K562 (cell line): ENCODE measurements at regions not wholly inside any gene's neighbourhood (a gene's known extent, or its start where the extent isn't known, plus 50 kb on each side); places are given as distances from the start of the nearest gene placed in this dataset.

Experiments used
- ATAC-seq: fragments of 200-7000 bp; cut with Tn5 transposase; 3 replicates; pipeline ENCODE4 v1.9.1; 2020; ENCODE audit warnings: moderate library complexity
- BruUV-seq: library from RNA; stranded (reverse); fragments of 400-500 nt; replicated peaks from 2 replicates; lab custom pipeline; 2021; lab: Mats Ljungman, UMichigan
- CTCF ChIA-PET: fragments of 300-600 bp; formaldehyde crosslinking; extraction: SDS; loops from one replicate; lab custom pipeline; 2021; ENCODE audit warnings: low intra/inter-chr PET ratio; lab: Yijun Ruan, JAX
- POLR2A ChIA-PET: fragments of 300-600, 350-650 bp; sonication (Branson Sonifier 250); formaldehyde crosslinking; extraction: SDS; loops from one replicate; lab custom pipeline; 2021; ENCODE audit warnings: antibody characterized with exemption, inconsistent platforms; lab: Yijun Ruan, JAX
- DNase-seq, 4 experiments: peaks; one replicate each; pipeline versions ENCODE4 v3.0.0 to v3.0.0-alpha.2; 2011 to 2018; ENCODE audit warnings: low spot score in 3 of 4, mixed read lengths in 3 of 4; ENCODE audit errors: extremely low read depth in 1 of 4
- FAIRE-seq: peaks from 2 replicates; lab custom pipeline; 2011; peaks lifted over from hg19 to GRCh38; lab: Jason Lieb, UNC
- H2AFZ ChIP-seq: 2 replicates; pipeline ENCODE4 v1.6.0; 2011; ENCODE audit warnings: low read depth, low read length, control low read depth, inconsistent platforms
- H3K27ac ChIP-seq: fragments of 200-600 bp; 3 replicates; pipeline ENCODE4 v1.8.0; 2011; ENCODE audit warnings: low read depth, mild to moderate bottlenecking, control low read depth, inconsistent platforms, low read length, moderate library complexity, mixed read lengths; ENCODE audit errors: extremely low read depth
- H3K27me3 ChIP-seq, 2 experiments: fragments of 300-600 bp in 1 of 2; 2 replicates in 1 of 2; 3 replicates in 1 of 2; pipeline versions ENCODE4 v1.6.0 to v1.8.0; 2011; ENCODE audit warnings: inconsistent platforms in 2 of 2, low read length in 2 of 2, mild to moderate bottlenecking in 1 of 2, mixed read lengths in 1 of 2, moderate library complexity in 1 of 2; ENCODE audit not compliant: control insufficient read depth in 2 of 2, insufficient read depth in 2 of 2
- H3K36me3 ChIP-seq: fragments of 300-600 bp; 3 replicates; pipeline ENCODE4 v1.8.0; 2011; ENCODE audit warnings: mild to moderate bottlenecking, low read length, inconsistent platforms; ENCODE audit not compliant: control insufficient read depth, insufficient read depth
- H3K4me1 ChIP-seq, 2 experiments: fragments of 200-600 bp in 1 of 2; replicated peaks in 1 of 2; 2 replicates in 1 of 2; 3 replicates in 1 of 2; pipeline versions ENCODE4 v1.5.1 to v1.8.0; 2011; ENCODE audit warnings: inconsistent platforms in 2 of 2, low read length in 2 of 2, mild to moderate bottlenecking in 1 of 2, mixed read lengths in 1 of 2, moderate library complexity in 1 of 2; ENCODE audit not compliant: control insufficient read depth in 2 of 2, insufficient read depth in 2 of 2
- H3K4me2 ChIP-seq: 2 replicates; pipeline ENCODE4 v1.6.1; 2011; ENCODE audit warnings: low read length, control low read depth, inconsistent platforms, mixed read lengths; ENCODE audit not compliant: insufficient read depth
- H3K4me3 ChIP-seq: fragments of 200-600 bp; sonication (generic), shearing (Covaris generic); 2 replicates; pipeline ENCODE4 v1.5.1; 2016; ENCODE audit warnings: control low read depth, inconsistent platforms
- H3K79me2 ChIP-seq: fragments of 200-600 bp; 3 replicates; pipeline ENCODE4 v1.8.0; 2011; ENCODE audit warnings: low read length, inconsistent platforms; ENCODE audit not compliant: control insufficient read depth, insufficient read depth
- H3K9ac ChIP-seq, 2 experiments: 2 replicates each; pipeline versions ENCODE4 v1.6.0 to v1.6.1; 2011; ENCODE audit warnings: low read depth in 2 of 2, low read length in 2 of 2, control low read depth in 1 of 2, inconsistent platforms in 1 of 2, mild to moderate bottlenecking in 1 of 2, mixed read lengths in 1 of 2; ENCODE audit not compliant: insufficient read depth in 1 of 2
- H3K9me1 ChIP-seq: one replicate; pipeline ENCODE4 v1.6.0; 2011; ENCODE audit warnings: inconsistent platforms, mild to moderate bottlenecking, low read length, moderate library complexity; ENCODE audit not compliant: control insufficient read depth, insufficient read depth
- H3K9me3 ChIP-seq: replicated peaks from 2 replicates; pipeline ENCODE4 v1.5.1; 2011; ENCODE audit warnings: low read depth, low read length, inconsistent platforms; ENCODE audit not compliant: control insufficient read depth, insufficient read depth
- H4K20me1 ChIP-seq: replicated peaks from 2 replicates; pipeline ENCODE4 v1.6.1; 2011; ENCODE audit warnings: low read length, inconsistent platforms, mixed read lengths; ENCODE audit not compliant: control insufficient read depth, insufficient read depth
- CREBBP ChIP-seq: IDR thresholded peaks from one replicate; pipeline ENCODE4 v1.6.1; 2012; ENCODE audit warnings: low read depth, mild to moderate bottlenecking, control low read depth, inconsistent platforms, low read length
- PCBP1 ChIP-seq: fragments of 200-400 bp; formaldehyde crosslinking; IDR thresholded peaks from 2 replicates; pipeline ENCODE4 v1.6.1; 2018; ENCODE audit warnings: mild to moderate bottlenecking, low read depth, low read length; ENCODE audit not compliant: poor library complexity, severe bottlenecking
- WHSC1 ChIP-seq: IDR thresholded peaks from one replicate; pipeline ENCODE4 v1.6.1; 2012; ENCODE audit warnings: low read length, control low read depth, inconsistent platforms
- WGBS: fragments of 100-300 bp; shearing (Covaris generic); methylation state at CpG from one replicate; pipeline ENCODE4 v1.1.6; 2016; ENCODE audit warnings: low coverage, mixed read lengths; ENCODE audit not compliant: insufficient coverage; ENCODE audit errors: missing lambda C conversion rate; 5-methylcytosine and 5-hydroxymethylcytosine counted together
- in situ Hi-C: fragments of 300-500 bp; cut with MboI; formaldehyde crosslinking; loops from 4 replicates; pipeline ENCODE4 v1.15.0; 2018; ENCODE audit warnings: inconsistent platforms, mixed read lengths
- intact Hi-C: fragments of 100-400 bp; cut with micrococcal nuclease; formaldehyde crosslinking; loops from 2 replicates; pipeline ENCODE4 v1.14.2; 2022
- TF ChIP-seq, protein P1 (sequence below): fragments of 200-800 bp; sonication (Bioruptor generic); IDR thresholded peaks from 2 replicates; pipeline ENCODE4 v1.6.1; 2017; ENCODE audit warnings: missing genetic modification characterization, missing compliant biosample characterization
- TF ChIP-seq, protein P2 (sequence below): fragments of 450-650 bp; IDR thresholded peaks from 2 replicates; pipeline ENCODE4 v1.6.1; 2016; ENCODE audit warnings: low read depth
- TF ChIP-seq, protein P3 (sequence below): fragments of 250-450 bp; sonication (Bioruptor Pico); IDR thresholded peaks from 2 replicates; pipeline ENCODE4 v1.5.0; 2021

DNA sequence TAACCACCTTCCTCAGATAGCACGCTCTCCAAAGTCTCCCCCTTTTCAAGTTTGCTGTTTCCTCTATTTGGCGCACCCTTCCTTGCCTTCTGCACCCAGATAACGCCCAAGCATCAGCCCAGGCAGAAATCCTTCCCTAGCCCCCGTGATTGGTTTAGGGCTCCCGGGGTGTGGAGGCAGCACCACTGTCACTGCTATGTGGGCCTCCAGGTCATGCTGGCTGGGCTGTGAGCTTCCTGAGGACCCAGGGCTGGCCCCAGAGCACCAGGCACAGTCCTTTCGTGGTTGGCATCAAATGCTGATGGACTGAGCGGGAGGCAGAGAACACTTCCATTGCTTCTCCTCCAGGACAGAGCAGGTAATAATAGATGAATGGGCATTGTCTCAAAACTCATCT, 311.4 kb downstream of the BCL11B start:
- ChIA-PET POLR2A (no interaction called here), CTCF (no interaction called here)
- H3K9me3 ChIP-seq = no peaks in the 10 kb centered on the region
- H3K27me3 ChIP-seq = no peaks in the 10 kb centered on the region
- intact Hi-C loops = no loop called here
- H3K9me1 ChIP-seq = no peaks in the 10 kb centered on the region
- in situ Hi-C loops = no loop called here
- BruUV-seq = no TSS peak
- H3K9ac ChIP-seq = no peak overlapping the region
- no peak overlapping the region for H3K4me3 ChIP-seq
- no peaks in the 10 kb centered on the region for H3K4me1 ChIP-seq
- ATAC-seq (no peak), FAIRE-seq (no peak), DNase-seq (no peak)
- WGBS = 0% methylated on average over 2 of the region's 7 CpGs
- H3K79me2 ChIP-seq = no peaks in the 10 kb centered on the region
- TF ChIP-seq PCBP1 = no peak
- TF ChIP-seq, protein P1, sequence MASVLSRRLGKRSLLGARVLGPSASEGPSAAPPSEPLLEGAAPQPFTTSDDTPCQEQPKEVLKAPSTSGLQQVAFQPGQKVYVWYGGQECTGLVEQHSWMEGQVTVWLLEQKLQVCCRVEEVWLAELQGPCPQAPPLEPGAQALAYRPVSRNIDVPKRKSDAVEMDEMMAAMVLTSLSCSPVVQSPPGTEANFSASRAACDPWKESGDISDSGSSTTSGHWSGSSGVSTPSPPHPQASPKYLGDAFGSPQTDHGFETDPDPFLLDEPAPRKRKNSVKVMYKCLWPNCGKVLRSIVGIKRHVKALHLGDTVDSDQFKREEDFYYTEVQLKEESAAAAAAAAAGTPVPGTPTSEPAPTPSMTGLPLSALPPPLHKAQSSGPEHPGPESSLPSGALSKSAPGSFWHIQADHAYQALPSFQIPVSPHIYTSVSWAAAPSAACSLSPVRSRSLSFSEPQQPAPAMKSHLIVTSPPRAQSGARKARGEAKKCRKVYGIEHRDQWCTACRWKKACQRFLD (CRISPR knock-in tag) = no peak
- TF ChIP-seq, protein P2, sequence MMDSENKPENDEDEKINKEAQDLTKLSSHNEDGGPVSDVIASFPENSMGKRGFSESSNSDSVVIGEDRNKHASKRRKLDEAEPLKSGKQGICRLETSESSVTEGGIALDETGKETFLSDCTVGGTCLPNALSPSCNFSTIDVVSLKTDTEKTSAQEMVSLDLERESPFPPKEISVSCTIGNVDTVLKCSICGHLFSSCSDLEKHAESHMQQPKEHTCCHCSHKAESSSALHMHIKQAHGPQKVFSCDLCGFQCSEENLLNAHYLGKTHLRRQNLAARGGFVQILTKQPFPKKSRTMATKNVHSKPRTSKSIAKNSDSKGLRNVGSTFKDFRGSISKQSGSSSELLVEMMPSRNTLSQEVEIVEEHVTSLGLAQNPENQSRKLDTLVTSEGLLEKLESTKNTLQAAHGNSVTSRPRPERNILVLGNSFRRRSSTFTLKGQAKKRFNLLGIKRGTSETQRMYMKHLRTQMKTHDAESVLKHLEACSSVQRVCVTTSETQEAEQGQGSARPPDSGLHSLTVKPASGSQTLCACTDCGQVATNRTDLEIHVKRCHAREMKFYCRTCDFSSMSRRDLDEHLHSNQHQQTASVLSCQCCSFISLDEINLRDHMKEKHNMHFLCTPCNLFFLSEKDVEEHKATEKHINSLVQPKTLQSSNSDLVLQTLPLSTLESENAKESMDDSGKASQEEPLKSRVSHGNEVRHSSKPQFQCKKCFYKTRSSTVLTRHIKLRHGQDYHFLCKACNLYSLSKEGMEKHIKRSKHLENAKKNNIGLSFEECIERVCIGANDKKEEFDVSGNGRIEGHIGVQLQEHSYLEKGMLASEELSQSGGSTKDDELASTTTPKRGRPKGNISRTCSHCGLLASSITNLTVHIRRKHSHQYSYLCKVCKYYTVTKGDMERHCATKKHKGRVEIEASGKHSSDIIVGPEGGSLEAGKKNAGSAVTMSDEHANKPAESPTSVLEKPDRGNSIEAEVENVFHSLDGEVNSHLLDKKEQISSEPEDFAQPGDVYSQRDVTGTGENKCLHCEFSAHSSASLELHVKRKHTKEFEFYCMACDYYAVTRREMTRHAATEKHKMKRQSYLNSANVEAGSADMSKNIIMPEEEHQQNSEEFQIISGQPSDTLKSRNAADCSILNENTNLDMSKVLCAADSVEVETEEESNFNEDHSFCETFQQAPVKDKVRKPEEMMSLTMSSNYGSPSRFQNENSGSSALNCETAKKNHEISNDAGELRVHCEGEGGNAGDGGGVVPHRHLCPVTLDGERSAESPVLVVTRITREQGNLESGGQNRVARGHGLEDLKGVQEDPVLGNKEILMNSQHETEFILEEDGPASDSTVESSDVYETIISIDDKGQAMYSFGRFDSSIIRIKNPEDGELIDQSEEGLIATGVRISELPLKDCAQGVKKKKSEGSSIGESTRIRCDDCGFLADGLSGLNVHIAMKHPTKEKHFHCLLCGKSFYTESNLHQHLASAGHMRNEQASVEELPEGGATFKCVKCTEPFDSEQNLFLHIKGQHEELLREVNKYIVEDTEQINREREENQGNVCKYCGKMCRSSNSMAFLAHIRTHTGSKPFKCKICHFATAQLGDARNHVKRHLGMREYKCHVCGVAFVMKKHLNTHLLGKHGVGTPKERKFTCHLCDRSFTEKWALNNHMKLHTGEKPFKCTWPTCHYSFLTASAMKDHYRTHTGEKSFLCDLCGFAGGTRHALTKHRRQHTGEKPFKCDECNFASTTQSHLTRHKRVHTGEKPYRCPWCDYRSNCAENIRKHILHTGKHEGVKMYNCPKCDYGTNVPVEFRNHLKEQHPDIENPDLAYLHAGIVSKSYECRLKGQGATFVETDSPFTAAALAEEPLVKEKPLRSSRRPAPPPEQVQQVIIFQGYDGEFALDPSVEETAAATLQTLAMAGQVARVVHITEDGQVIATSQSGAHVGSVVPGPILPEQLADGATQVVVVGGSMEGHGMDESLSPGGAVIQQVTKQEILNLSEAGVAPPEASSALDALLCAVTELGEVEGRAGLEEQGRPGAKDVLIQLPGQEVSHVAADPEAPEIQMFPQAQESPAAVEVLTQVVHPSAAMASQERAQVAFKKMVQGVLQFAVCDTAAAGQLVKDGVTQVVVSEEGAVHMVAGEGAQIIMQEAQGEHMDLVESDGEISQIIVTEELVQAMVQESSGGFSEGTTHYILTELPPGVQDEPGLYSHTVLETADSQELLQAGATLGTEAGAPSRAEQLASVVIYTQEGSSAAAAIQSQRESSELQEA = no peak
- TF ChIP-seq, protein P3, sequence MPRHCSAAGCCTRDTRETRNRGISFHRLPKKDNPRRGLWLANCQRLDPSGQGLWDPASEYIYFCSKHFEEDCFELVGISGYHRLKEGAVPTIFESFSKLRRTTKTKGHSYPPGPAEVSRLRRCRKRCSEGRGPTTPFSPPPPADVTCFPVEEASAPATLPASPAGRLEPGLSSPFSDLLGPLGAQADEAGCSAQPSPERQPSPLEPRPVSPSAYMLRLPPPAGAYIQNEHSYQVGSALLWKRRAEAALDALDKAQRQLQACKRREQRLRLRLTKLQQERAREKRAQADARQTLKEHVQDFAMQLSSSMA (CRISPR knock-in tag) = no peak
- no peak for TF ChIP-seq CREBBP
- TF ChIP-seq WHSC1 = no peak
- no peaks in the 10 kb centered on the region for H3K36me3 ChIP-seq
- no peak overlapping the region for H2AFZ ChIP-seq
- H3K4me2 ChIP-seq = no peak overlapping the region
- H4K20me1 ChIP-seq = no peaks in the 10 kb centered on the region; the same call in 1 of the 2 replicates
- H3K27ac ChIP-seq = no peak overlapping the region
